ENCODE measurements at regions not wholly inside any gene's neighbourhood (a gene's known extent, or its start where the extent isn't known, plus 50 kb on each side); places are given as distances from the start of the nearest gene placed in this dataset.

GRCh38 chr2:42877936-42878335 is 85.6 kb upstream of the HAAO start:
- TF ChIP-seq TAF1 (IDR thresholded peaks at IDR 0.05; ENCODE audit: low read depth, low read length) (no peak), POLR2AphosphoS5 (IDR thresholded peaks at IDR 0.05; ENCODE audit: low read depth, low read length) (no peak), POU2F2 (IDR thresholded peaks at IDR 0.05; ENCODE audit: low read depth, low read length) (no peak)
